ENCODE measurements at regions not wholly inside any gene's neighbourhood (a gene's known extent, or its start where the extent isn't known, plus 50 kb on each side); places are given as distances from the start of the nearest gene placed in this dataset.

- no peak overlapping the region for H3K4me3 ChIP-seq (ENCODE audit: low read length)
- DNase-seq (ENCODE audit: low read depth), result no peak
- no peak for TF ChIP-seq CTCF (conservative IDR thresholded peaks at IDR 0.05; ENCODE audit: low read depth, low read length)
These were observed 249.6 kb upstream of the USP25 start for GRCh38 chr21:15480160-15480559.

- H3K4me3 ChIP-seq (ENCODE audit: low read length), result no peak overlapping the region
- peak; percentile 94 for TF ChIP-seq CTCF (conservative IDR thresholded peaks at IDR 0.05; ENCODE audit: low read depth, low read length)
These were observed 246.5 kb upstream of the USP25 start for GRCh38 chr21:15483138-15483780.

GRCh38 chr21:15486460-15487195 lies 243.2 kb upstream of the USP25 start:
- DNase-seq (ENCODE audit: low read depth), result no peak
- H3K4me3 ChIP-seq (ENCODE audit: low read length), result no peak overlapping the region
- TF ChIP-seq CTCF (conservative IDR thresholded peaks at IDR 0.05; ENCODE audit: low read depth, low read length), result no peak

More at GRCh38 chr21:15483138-15483780, 246.5 kb upstream of the USP25 start:
- peak; percentile 76 for DNase-seq (ENCODE audit: low read depth)

GRCh38 chr21:15487196-15487550 lies 242.6 kb upstream of the USP25 start:
- H3K4me3 ChIP-seq (ENCODE audit: low read length), result no peak overlapping the region
- DNase-seq (ENCODE audit: low read depth), result no peak
- TF ChIP-seq CTCF (conservative IDR thresholded peaks at IDR 0.05; ENCODE audit: low read depth, low read length), result no peak

- TF ChIP-seq CTCF (conservative IDR thresholded peaks at IDR 0.05; ENCODE audit: low read depth, low read length), result no peak
- no peak for DNase-seq (ENCODE audit: low read depth)
- H3K4me3 ChIP-seq (ENCODE audit: low read length), result no peak overlapping the region
These were observed 238.7 kb upstream of the USP25 start for GRCh38 chr21:15491100-15491499.

- no peak for TF ChIP-seq CTCF (conservative IDR thresholded peaks at IDR 0.05; ENCODE audit: low read depth, low read length)
- no peak overlapping the region for H3K4me3 ChIP-seq (ENCODE audit: low read length)
- no peak for DNase-seq (ENCODE audit: low read depth)
These were observed 236.1 kb upstream of the USP25 start for GRCh38 chr21:15493646-15494045.

GRCh38 chr21:15494481-15494880 lies 235.3 kb upstream of the USP25 start:
- TF ChIP-seq CTCF (conservative IDR thresholded peaks at IDR 0.05; ENCODE audit: low read depth, low read length), result no peak
- no peak for DNase-seq (ENCODE audit: low read depth)

More at GRCh38 chr21:15494481-15494880, 235.3 kb upstream of the USP25 start:
- H3K4me3 ChIP-seq (ENCODE audit: low read length), result no peak overlapping the region

Data from retinal pigment epithelial cell (primary cell).